ENCODE measurements at regions not wholly inside any gene's neighbourhood (a gene's known extent, or its start where the extent isn't known, plus 50 kb on each side); places are given as distances from the start of the nearest gene placed in this dataset.

GRCh38 chr5:124675931-124676846 lies 70.2 kb downstream of the ZNF608 start:
- H3K4me1 Mint-ChIP-seq: no peaks in the 10 kb centered on the region
- ChIA-PET CTCF (no interaction called here), POLR2A (no interaction called here)
- DNase-seq: no peak
- no peak for ATAC-seq
- no peak overlapping the region for H3K27ac Mint-ChIP-seq
- no peaks in the 10 kb centered on the region for H3K9me3 Mint-ChIP-seq (ENCODE audit: low read depth)
- intact Hi-C loops (cut with DNase I, micrococcal nuclease): no loop called here
- no peaks in the 10 kb centered on the region for H3K36me3 Mint-ChIP-seq (ENCODE audit: low read depth)
- peaks cover 5% of the 10 kb centered on the region for H3K27me3 Mint-ChIP-seq
- H3K4me3 Mint-ChIP-seq: no peak overlapping the region

DNA sequence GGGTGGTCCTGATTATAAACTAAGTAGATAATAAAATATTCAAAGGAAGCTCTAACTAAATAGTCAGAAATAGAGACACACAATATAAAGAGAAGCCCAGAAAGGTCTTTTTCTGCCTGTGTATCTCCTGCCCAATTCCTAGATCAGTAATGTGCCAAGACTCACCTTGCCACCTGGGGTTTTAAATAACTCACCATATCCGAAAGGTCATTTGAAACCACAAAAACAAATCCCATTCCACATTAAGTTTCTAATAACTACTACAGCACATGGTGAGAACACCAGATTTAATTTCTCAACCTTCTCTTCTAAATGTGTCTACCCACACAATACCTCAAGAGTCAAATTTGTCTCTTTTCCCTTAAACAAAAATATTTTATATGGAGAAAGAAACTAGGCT lies 75.2 kb downstream of the ZNF608 start:
- H3K4me1 Mint-ChIP-seq: no peaks in the 10 kb centered on the region
- H3K4me3 Mint-ChIP-seq: no peak overlapping the region
- no peaks in the 10 kb centered on the region for H3K36me3 Mint-ChIP-seq (ENCODE audit: low read depth)

DNA sequence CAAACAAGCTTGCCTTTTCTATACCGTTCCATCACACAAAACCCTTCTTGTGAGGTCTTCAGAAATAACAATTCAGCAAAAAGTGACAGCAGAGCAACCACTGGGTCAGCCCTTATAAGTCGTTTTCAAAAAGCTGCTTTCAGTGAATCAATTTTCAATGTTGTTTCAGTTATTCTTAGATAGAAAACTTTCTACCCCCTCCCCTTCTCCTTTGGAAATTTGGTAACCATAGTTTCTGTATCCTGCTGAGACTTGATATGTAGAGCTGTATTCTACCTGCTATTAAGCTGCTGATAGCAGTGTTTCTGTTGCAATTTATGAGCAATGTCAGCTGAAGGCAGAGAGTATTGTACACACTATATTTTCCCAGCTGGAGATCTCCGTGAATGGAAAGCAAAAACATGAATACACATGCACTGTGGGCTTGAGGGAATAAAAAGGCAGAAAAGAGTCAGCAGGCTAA lies 75.7 kb downstream of the ZNF608 start:
- no peak overlapping the region for H3K4me3 Mint-ChIP-seq
- ChIA-PET POLR2A (no interaction called here), CTCF (interaction anchor here (0.5 kb wide), 1 partner anchor 9 kb away, joined by 3 read pairs; no protein-coding TSS in a partner anchor)
- H3K27ac Mint-ChIP-seq: no peak overlapping the region
- intact Hi-C loops (cut with DNase I, micrococcal nuclease): no loop called here
- ATAC-seq (no peak), DNase-seq (no peak)
- H3K4me1 Mint-ChIP-seq: no peaks in the 10 kb centered on the region
- no peaks in the 10 kb centered on the region for H3K36me3 Mint-ChIP-seq (ENCODE audit: low read depth)
- H3K9me3 Mint-ChIP-seq (ENCODE audit: low read depth): no peaks in the 10 kb centered on the region
- peaks cover 6% of the 10 kb centered on the region for H3K27me3 Mint-ChIP-seq

More for the DNA sequence above, 75.2 kb downstream of the ZNF608 start:
- DNase-seq (no peak), ATAC-seq (no peak)
- Mint-ChIP-seq H3K27ac (no peak overlapping the region), H3K27me3 (peaks cover 6% of the 10 kb centered on the region), H3K9me3 (ENCODE audit: low read depth) (no peaks in the 10 kb centered on the region)
- CTCF ChIA-PET: no interaction called here
- intact Hi-C loops (cut with DNase I, micrococcal nuclease): no loop called here
- POLR2A ChIA-PET: no interaction called here

DNA sequence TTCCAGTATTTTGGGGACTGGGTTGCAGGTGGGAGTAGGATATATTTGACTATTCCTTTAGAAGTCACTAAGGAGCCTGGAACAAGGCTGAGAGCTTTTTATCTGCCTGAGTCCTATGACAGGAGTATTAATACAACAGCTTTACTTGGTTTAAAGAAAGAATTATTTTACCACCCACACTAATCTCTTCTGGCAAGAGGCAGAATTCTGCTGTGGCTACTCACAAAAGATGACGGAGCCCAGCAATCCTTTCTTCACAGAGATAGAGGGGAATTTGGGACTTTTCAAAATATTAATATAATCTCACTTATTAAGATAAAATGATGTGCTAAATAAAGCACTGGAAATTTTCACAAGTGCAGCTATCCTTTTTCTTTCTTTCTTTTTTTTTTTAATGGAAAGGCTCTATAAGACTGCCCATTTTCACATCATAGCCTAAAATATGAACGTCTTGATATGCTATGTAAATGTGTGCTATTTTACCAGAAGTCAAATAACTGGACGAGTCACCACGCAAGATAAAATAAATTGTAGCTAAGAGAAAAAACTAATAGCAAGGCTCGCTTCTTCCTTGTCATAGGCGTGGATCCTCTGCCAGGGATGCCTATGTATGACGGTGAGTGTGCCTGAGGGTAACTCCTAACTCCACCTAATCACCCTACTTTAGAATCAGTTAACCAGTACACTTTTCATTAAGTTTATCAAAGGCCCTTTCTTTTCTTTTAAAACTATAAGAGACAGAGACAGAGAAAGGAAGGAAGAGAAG lies 76.3 kb downstream of the ZNF608 start:
- ChIA-PET CTCF (interaction anchor here (0.5 to 0.6 kb wide), 2 partner anchors 10 to 416 kb away, joined by 3 read pairs; no protein-coding TSS in a partner anchor), POLR2A (no interaction called here)
- Mint-ChIP-seq H3K4me3 (no peak overlapping the region), H3K4me1 (no peaks in the 10 kb centered on the region), H3K9me3 (ENCODE audit: low read depth) (no peaks in the 10 kb centered on the region), H3K27ac (no peak overlapping the region), H3K27me3 (peaks cover 6% of the 10 kb centered on the region), H3K36me3 (ENCODE audit: low read depth) (no peaks in the 10 kb centered on the region)
- DNase-seq (no peak), ATAC-seq (no peak)
- intact Hi-C loops (cut with DNase I, micrococcal nuclease): no loop called here

DNA sequence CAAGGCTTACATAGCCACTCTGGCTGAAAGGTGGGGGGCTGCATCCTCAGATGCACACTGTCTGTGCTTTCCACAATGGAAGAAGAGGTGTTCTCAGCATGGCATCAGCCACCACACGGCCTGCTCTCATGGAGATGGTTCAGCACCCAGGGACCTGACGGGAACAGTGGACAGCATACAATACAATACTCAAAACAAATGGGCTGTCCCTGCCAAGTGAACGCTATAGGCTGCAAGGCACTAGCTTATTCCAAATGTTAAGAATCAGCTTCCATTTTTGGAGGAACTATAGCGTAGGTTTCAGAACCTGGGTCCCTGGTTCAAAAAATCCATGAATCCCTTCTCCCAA lies 77.2 kb downstream of the ZNF608 start:
- H3K4me1 Mint-ChIP-seq: no peaks in the 10 kb centered on the region
- H3K27me3 Mint-ChIP-seq: peaks cover 6% of the 10 kb centered on the region
- H3K27ac Mint-ChIP-seq: no peak overlapping the region
- ChIA-PET POLR2A (interaction anchor here (0.6 kb wide), 1 partner anchor 40 kb away, joined by 3 read pairs; no protein-coding TSS in a partner anchor), CTCF (no interaction called here)
- H3K9me3 Mint-ChIP-seq (ENCODE audit: low read depth): no peaks in the 10 kb centered on the region
- DNase-seq (no peak), ATAC-seq (no peak)
- H3K4me3 Mint-ChIP-seq: no peak overlapping the region
- intact Hi-C loops (cut with DNase I, micrococcal nuclease): no loop called here
- no peaks in the 10 kb centered on the region for H3K36me3 Mint-ChIP-seq (ENCODE audit: low read depth)

- H3K27ac Mint-ChIP-seq: no peak overlapping the region
- H3K27me3 Mint-ChIP-seq: peaks cover 8% of the 10 kb centered on the region
- no peaks in the 10 kb centered on the region for H3K36me3 Mint-ChIP-seq (ENCODE audit: low read depth)
- H3K4me3 Mint-ChIP-seq: no peak overlapping the region
- ATAC-seq (no peak), DNase-seq (no peak)
- POLR2A ChIA-PET: no interaction called here
- intact Hi-C loops (cut with DNase I, micrococcal nuclease): no loop called here
- H3K9me3 Mint-ChIP-seq (ENCODE audit: low read depth): no peaks in the 10 kb centered on the region
- CTCF ChIA-PET: no interaction called here
- no peaks in the 10 kb centered on the region for H3K4me1 Mint-ChIP-seq
Measured at GRCh38 chr5:124668353-124669299, 77.8 kb downstream of the ZNF608 start.

DNA sequence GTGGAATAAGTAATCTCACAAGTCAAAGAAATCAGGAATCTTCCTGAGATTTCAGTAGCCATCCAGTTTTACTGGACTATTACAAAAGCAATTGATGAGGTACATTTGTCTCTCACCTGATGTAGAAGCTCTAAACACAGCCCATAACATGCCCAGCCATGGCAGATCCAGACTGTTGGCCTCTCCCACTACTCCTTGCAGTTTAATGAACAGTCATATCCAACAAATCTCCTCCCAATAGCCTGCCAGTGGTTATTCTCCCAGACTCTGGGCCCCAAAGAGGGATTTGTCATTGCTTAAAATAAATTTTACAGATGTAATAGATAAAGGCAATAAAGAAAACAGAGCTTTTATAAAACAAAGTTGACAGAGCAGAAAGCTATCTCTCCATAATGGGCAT lies 80.8 kb downstream of the ZNF608 start:
- Mint-ChIP-seq H3K9me3 (ENCODE audit: low read depth) (no peaks in the 10 kb centered on the region), H3K4me1 (no peaks in the 10 kb centered on the region), H3K36me3 (ENCODE audit: low read depth) (no peaks in the 10 kb centered on the region), H3K27ac (no peak overlapping the region), H3K4me3 (no peak overlapping the region), H3K27me3 (peaks cover 19% of the 10 kb centered on the region)
- intact Hi-C loops (cut with DNase I, micrococcal nuclease): no loop called here
- DNase-seq (no peak), ATAC-seq (no peak)
- ChIA-PET CTCF (no interaction called here), POLR2A (no interaction called here)

DNA sequence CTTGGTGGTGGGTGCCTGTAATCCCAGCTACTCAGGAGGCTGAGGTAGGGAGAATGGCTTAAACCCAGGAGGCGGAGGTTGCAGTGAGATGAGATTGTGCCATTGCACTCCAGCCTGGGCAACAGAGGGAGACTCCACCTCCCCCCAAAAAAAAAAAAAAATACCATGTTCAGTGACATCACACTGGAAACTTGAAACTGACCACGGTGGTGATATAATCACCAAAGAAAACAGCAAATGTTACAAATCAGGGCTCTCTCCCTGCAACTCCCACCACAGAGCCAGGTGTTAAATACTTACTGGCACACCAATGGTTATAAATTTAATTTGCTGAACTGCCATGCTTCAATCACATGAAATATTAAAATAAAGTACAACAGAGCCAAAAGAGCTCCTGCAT lies 81.4 kb downstream of the ZNF608 start:
- H3K4me3 Mint-ChIP-seq: no peak overlapping the region
- no peaks in the 10 kb centered on the region for H3K9me3 Mint-ChIP-seq (ENCODE audit: low read depth)
- H3K27me3 Mint-ChIP-seq: peaks cover 21% of the 10 kb centered on the region
- intact Hi-C loops (cut with DNase I, micrococcal nuclease): no loop called here
- ATAC-seq (no peak), DNase-seq (no peak)
- H3K27ac Mint-ChIP-seq: no peak overlapping the region
- POLR2A ChIA-PET: no interaction called here
- CTCF ChIA-PET: no interaction called here
- no peaks in the 10 kb centered on the region for H3K36me3 Mint-ChIP-seq (ENCODE audit: low read depth)
- no peaks in the 10 kb centered on the region for H3K4me1 Mint-ChIP-seq

DNA sequence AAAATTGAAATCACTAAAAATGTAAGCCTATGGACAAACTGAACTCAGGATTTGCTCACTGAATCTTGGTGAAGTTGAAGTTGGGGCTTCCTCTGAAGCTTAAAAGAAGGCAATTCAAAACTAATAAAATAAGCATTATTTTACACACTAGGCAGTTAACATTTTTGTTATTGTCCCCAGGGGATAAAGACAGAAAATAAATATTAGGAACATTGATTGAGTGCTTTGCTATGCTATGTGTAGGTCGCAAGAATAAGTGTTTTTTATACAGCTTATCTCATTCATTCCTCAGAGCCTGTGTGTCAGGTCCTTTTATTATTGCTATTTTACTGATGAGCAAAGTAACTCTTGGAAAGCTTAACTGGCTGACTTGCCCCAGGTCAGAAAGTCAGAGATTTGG lies 82.2 kb downstream of the ZNF608 start:
- POLR2A ChIA-PET: no interaction called here
- no peak overlapping the region for H3K4me3 Mint-ChIP-seq
- CTCF ChIA-PET: no interaction called here
- no peak overlapping the region for H3K27ac Mint-ChIP-seq
- H3K4me1 Mint-ChIP-seq: no peaks in the 10 kb centered on the region
- H3K27me3 Mint-ChIP-seq: peaks cover 26% of the 10 kb centered on the region
- DNase-seq: no peak
- ATAC-seq: no peak
- H3K9me3 Mint-ChIP-seq (ENCODE audit: low read depth): no peaks in the 10 kb centered on the region
- no peaks in the 10 kb centered on the region for H3K36me3 Mint-ChIP-seq (ENCODE audit: low read depth)
- intact Hi-C loops (cut with DNase I, micrococcal nuclease): no loop called here

DNA sequence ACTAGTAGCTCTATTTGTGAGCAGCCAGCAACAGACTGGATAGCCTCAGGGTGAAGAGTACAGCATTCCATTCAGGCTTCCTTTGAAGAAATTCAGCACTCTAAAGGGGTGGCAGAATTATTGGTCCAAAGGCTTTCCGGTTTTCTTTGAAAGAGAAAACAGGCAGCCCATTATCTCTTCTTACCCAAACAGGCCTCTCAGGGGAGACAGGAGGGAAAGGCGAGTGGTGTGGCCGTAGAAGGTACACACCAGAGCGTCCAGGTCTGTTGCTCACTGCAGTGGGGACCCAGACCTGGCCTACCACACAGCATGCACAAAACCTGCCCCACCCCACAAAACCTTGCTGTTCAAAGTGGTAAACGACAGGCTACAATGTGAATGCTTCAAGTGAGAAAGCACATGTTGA lies 83.3 kb downstream of the ZNF608 start:
- CTCF ChIA-PET: no interaction called here
- peaks cover 25% of the 10 kb centered on the region for H3K27me3 Mint-ChIP-seq
- H3K4me3 Mint-ChIP-seq: no peak overlapping the region
- no peaks in the 10 kb centered on the region for H3K9me3 Mint-ChIP-seq (ENCODE audit: low read depth)
- no peaks in the 10 kb centered on the region for H3K4me1 Mint-ChIP-seq
- POLR2A ChIA-PET: no interaction called here
- no peak for DNase-seq
- H3K27ac Mint-ChIP-seq: no peak overlapping the region
- ATAC-seq: no peak
- intact Hi-C loops (cut with DNase I, micrococcal nuclease): no loop called here
- no peaks in the 10 kb centered on the region for H3K36me3 Mint-ChIP-seq (ENCODE audit: low read depth)

DNA sequence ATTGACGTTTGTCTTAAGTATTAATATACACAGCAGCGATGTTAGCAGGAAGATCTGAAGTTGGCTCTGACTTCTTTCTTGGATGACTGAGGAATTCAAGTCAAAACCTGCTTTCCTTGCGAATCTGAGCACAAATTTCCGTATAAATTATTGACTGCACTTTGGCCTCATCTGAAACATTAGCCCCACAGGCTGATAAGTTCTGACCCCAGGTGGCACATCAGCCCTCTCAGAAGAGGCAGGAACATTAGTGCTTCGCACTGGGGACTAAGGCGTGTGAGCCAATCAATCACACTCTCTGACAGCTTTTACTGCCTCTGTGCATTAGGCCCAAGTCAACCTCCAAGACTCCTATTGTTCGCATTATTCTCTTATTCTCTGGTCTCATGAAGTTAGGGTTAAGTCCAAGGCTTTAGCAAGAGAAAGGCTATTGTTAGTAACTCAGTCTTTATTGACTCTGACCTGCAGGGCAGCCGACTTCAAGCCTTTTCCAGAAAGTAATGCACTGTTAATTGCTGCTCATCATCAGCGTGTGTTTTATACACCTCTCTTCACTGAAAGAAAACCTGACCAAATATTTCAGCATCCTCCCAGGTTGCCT lies 84.2 kb downstream of the ZNF608 start:
- ATAC-seq (no peak), DNase-seq (no peak)
- ChIA-PET POLR2A (no interaction called here), CTCF (no interaction called here)
- Mint-ChIP-seq H3K4me1 (no peaks in the 10 kb centered on the region), H3K4me3 (no peak overlapping the region), H3K9me3 (ENCODE audit: low read depth) (no peaks in the 10 kb centered on the region), H3K27ac (no peak overlapping the region), H3K27me3 (peaks cover 25% of the 10 kb centered on the region), H3K36me3 (ENCODE audit: low read depth) (no peaks in the 10 kb centered on the region)
- intact Hi-C loops (cut with DNase I, micrococcal nuclease): no loop called here

All from activated CD4-positive, alpha-beta T cell treated with anti-CD3 and anti-CD28 coated beads for 36 hours (primary cell).